H9 (cell line): ENCODE measurements at regions not wholly inside any gene's neighbourhood (a gene's known extent, or its start where the extent isn't known, plus 50 kb on each side); places are given as distances from the start of the nearest gene placed in this dataset.

Experiments used
- DNase-seq: peaks from one replicate; pipeline ENCODE4 v3.0.0-alpha.2; 2017
- H2AFZ ChIP-seq: one replicate; pipeline ENCODE4 v1.6.1; 2013; ENCODE audit warnings: mild to moderate bottlenecking, low read length, control low read depth, moderate library complexity
- H2AK5ac ChIP-seq: 2 replicates; pipeline ENCODE4 v1.6.1; 2013; ENCODE audit warnings: low read length, control low read depth, mixed read lengths; ENCODE audit not compliant: insufficient read length
- H2BK120ac ChIP-seq: one replicate; pipeline ENCODE4 v1.6.1; 2013; ENCODE audit warnings: low read depth, mild to moderate bottlenecking, low read length, control low read depth, inconsistent platforms; ENCODE audit not compliant: poor library complexity, severe bottlenecking
- H2BK12ac ChIP-seq: 2 replicates; pipeline ENCODE4 v1.6.1; 2013; ENCODE audit warnings: low read length, control low read depth, mixed read lengths, low read depth; ENCODE audit not compliant: insufficient read length
- H2BK15ac ChIP-seq: 2 replicates; pipeline ENCODE4 v1.6.1; 2013; ENCODE audit warnings: low read depth, low read length, control low read depth
- H2BK20ac ChIP-seq: one replicate; pipeline ENCODE4 v1.6.1; 2013; ENCODE audit warnings: low read depth, mild to moderate bottlenecking, low read length, control low read depth, inconsistent platforms; ENCODE audit not compliant: poor library complexity, severe bottlenecking
- H2BK5ac ChIP-seq: 2 replicates; pipeline ENCODE4 v1.6.1; 2013; ENCODE audit warnings: low read length, control low read depth, mixed read lengths; ENCODE audit not compliant: insufficient read length
- H3K14ac ChIP-seq: 2 replicates; pipeline ENCODE4 v1.6.1; 2013; ENCODE audit warnings: low read length, control low read depth; ENCODE audit not compliant: insufficient read depth
- H3K18ac ChIP-seq: 2 replicates; pipeline ENCODE4 v1.6.1; 2013; ENCODE audit warnings: low read depth, mild to moderate bottlenecking, mixed read lengths, low read length, control low read depth; ENCODE audit not compliant: insufficient read length
- H3K23ac ChIP-seq: 2 replicates; pipeline ENCODE4 v1.6.1; 2013; ENCODE audit warnings: low read length, control low read depth, mixed read lengths, low read depth; ENCODE audit not compliant: insufficient read length
- H3K23me2 ChIP-seq: 2 replicates; pipeline ENCODE4 v1.6.1; 2013; ENCODE audit warnings: low read depth, mild to moderate bottlenecking, mixed read lengths, low read length, control low read depth; ENCODE audit not compliant: insufficient read length, poor library complexity, severe bottlenecking
- H3K27ac ChIP-seq: 2 replicates; pipeline ENCODE4 v1.5.1; 2013; ENCODE audit warnings: low read length, control low read depth, mixed read lengths, low read depth; ENCODE audit not compliant: insufficient read length
- H3K27me3 ChIP-seq: 2 replicates; pipeline ENCODE4 v1.6.1; 2013; ENCODE audit warnings: low read length, control low read depth, inconsistent platforms; ENCODE audit not compliant: insufficient read depth
- H3K4ac ChIP-seq: 2 replicates; pipeline ENCODE4 v1.6.1; 2013; ENCODE audit warnings: low read depth, mild to moderate bottlenecking, control low read depth, inconsistent platforms, low read length, moderate library complexity
- H3K4me1 ChIP-seq: 2 replicates; pipeline ENCODE4 v1.6.1; 2013; ENCODE audit warnings: low read length, control low read depth, inconsistent platforms; ENCODE audit not compliant: insufficient read depth
- H3K4me2 ChIP-seq: 2 replicates; pipeline ENCODE4 v1.6.1; 2013; ENCODE audit warnings: low read length, control low read depth, mixed read lengths; ENCODE audit not compliant: insufficient read length, insufficient read depth
- H3K56ac ChIP-seq: 2 replicates; pipeline ENCODE4 v1.6.1; 2013; ENCODE audit warnings: low read depth, mild to moderate bottlenecking, mixed read lengths, low read length, control low read depth; ENCODE audit not compliant: insufficient read length
- H3K79me1 ChIP-seq: 2 replicates; pipeline ENCODE4 v1.6.1; 2013; ENCODE audit warnings: low read depth, mild to moderate bottlenecking, moderate library complexity, low read length, control low read depth, inconsistent platforms; ENCODE audit not compliant: insufficient read depth, poor library complexity, severe bottlenecking
- H3K79me2 ChIP-seq: 2 replicates; pipeline ENCODE4 v1.6.1; 2013; ENCODE audit warnings: low read length, control low read depth, inconsistent platforms; ENCODE audit not compliant: insufficient read depth
- H3K9ac ChIP-seq: 2 replicates; pipeline ENCODE4 v1.6.1; 2013; ENCODE audit warnings: low read length, control low read depth, mixed read lengths; ENCODE audit not compliant: insufficient read length; ENCODE audit errors: extremely low read depth
- H3K9me3 ChIP-seq: one replicate; pipeline ENCODE4 v1.6.1; 2013; ENCODE audit warnings: low read depth, low read length, inconsistent platforms; ENCODE audit not compliant: control insufficient read depth
- H3T11ph ChIP-seq: one replicate; pipeline ENCODE4 v1.6.1; 2013; ENCODE audit warnings: mild to moderate bottlenecking, low read length, control low read depth, inconsistent platforms
- H4K20me1 ChIP-seq: one replicate; pipeline ENCODE4 v1.6.1; 2013; ENCODE audit not compliant: control insufficient read depth, insufficient read length, insufficient read depth
- H4K5ac ChIP-seq: 2 replicates; pipeline ENCODE4 v1.6.1; 2013; ENCODE audit warnings: low read depth, mild to moderate bottlenecking, mixed read lengths, low read length, control low read depth; ENCODE audit not compliant: insufficient read length
- H4K8ac ChIP-seq: replicated peaks from 2 replicates; pipeline ENCODE4 v1.6.1; 2013; ENCODE audit warnings: low read length, control low read depth, mixed read lengths, low read depth; ENCODE audit not compliant: insufficient read length
- H4K91ac ChIP-seq: 2 replicates; pipeline ENCODE4 v1.6.1; 2013; ENCODE audit warnings: low read depth, mild to moderate bottlenecking, moderate library complexity, mixed read lengths, low read length, control low read depth; ENCODE audit not compliant: insufficient read length
- H3K27ac Mint-ChIP-seq, 3 experiments: 2 replicates in 2 of 3; 3 replicates in 1 of 3; pipeline ENCODE4 v1.8.0; 2020 to 2021; ENCODE audit warnings: mixed read lengths in 3 of 3, mild to moderate bottlenecking in 1 of 3, moderate library complexity in 1 of 3
- H3K27me3 Mint-ChIP-seq: 2 replicates; pipeline ENCODE4 v1.8.0; 2021; ENCODE audit warnings: low read depth, mild to moderate bottlenecking, moderate library complexity, mixed read lengths
- H3K36me3 Mint-ChIP-seq, 3 experiments: 2 replicates in 2 of 3; 3 replicates in 1 of 3; pipeline ENCODE4 v1.8.0; 2020 to 2021; ENCODE audit warnings: low read depth in 3 of 3, mixed read lengths in 3 of 3; ENCODE audit not compliant: insufficient read depth in 1 of 3
- H3K4me1 Mint-ChIP-seq, 2 experiments: 2 replicates each; pipeline ENCODE4 v1.8.0; 2020; ENCODE audit warnings: mixed read lengths in 2 of 2
- H3K4me3 Mint-ChIP-seq, 2 experiments: 2 replicates in 1 of 2; 3 replicates in 1 of 2; pipeline ENCODE4 v1.8.0; 2020 to 2021; ENCODE audit warnings: mild to moderate bottlenecking in 2 of 2, mixed read lengths in 2 of 2, moderate library complexity in 1 of 2
- H3K9me3 Mint-ChIP-seq, 2 experiments: 2 replicates in 1 of 2; 3 replicates in 1 of 2; pipeline ENCODE4 v1.8.0; 2020; ENCODE audit warnings: mild to moderate bottlenecking in 2 of 2, mixed read lengths in 2 of 2, moderate library complexity in 1 of 2
- CTCF ChIP-seq: fragments of 200-600 bp; sonication (generic); conservative IDR thresholded peaks from 3 replicates; pipeline ENCODE4 v1.8.0; 2021; ENCODE audit warnings: antibody characterized with exemption, mild to moderate bottlenecking
- WGBS: extraction: QIAGEN DNeasy Blood & Tissue Kit; methylation state at CpG from one replicate; pipeline ENCODE4 v1.1.7; 2013; ENCODE audit warnings: missing lambda C conversion rate, low lambda C conversion rate, mixed read lengths; ENCODE audit not compliant: insufficient read length; ENCODE audit errors: extremely low coverage; 5-methylcytosine and 5-hydroxymethylcytosine counted together

- no peak overlapping the region for H2AK5ac ChIP-seq
- no peak overlapping the region for H4K8ac ChIP-seq
- H3K27me3 ChIP-seq: no peaks in the 10 kb centered on the region
- Mint-ChIP-seq H3K4me1 (peaks cover 11 to 16% of the 10 kb centered on the region in 2 experiments), H3K27ac (no peak overlapping the region), H3K9me3 (no peaks in the 10 kb centered on the region), H3K4me3 (no peak overlapping the region), H3K27me3 (no peaks in the 10 kb centered on the region; the same call in 1 of the 2 replicates), H3K36me3 (no peaks in the 10 kb centered on the region)
- H3K4me2 ChIP-seq: no peak overlapping the region
- H3K4ac ChIP-seq: no peak overlapping the region
- no peaks in the 10 kb centered on the region for H3K9me3 ChIP-seq
- H2AFZ ChIP-seq: no peak overlapping the region
- no peak overlapping the region for H3K14ac ChIP-seq
- no peaks in the 10 kb centered on the region for H3K79me2 ChIP-seq
- WGBS: no CpG with 5 or more reads among the region's 5 CpGs
- H3T11ph ChIP-seq: no peak overlapping the region
- no peaks in the 10 kb centered on the region for H3K23me2 ChIP-seq
- DNase-seq: no peak
- no peak overlapping the region for H2BK15ac ChIP-seq
- H3K27ac ChIP-seq: no peak overlapping the region
- H4K91ac ChIP-seq: no peak overlapping the region
- H3K9ac ChIP-seq: no peak overlapping the region
- no peaks in the 10 kb centered on the region for H4K20me1 ChIP-seq
- H2BK20ac ChIP-seq: no peak overlapping the region
- H3K56ac ChIP-seq: no peak overlapping the region
- no peak overlapping the region for H2BK12ac ChIP-seq
- H3K4me1 ChIP-seq: no peaks in the 10 kb centered on the region
- no peaks in the 10 kb centered on the region for H3K79me1 ChIP-seq
- no peak overlapping the region for H3K18ac ChIP-seq
- H2BK5ac ChIP-seq: no peak overlapping the region
- no peak; the same call in 2 of the 3 replicates for TF ChIP-seq CTCF
- H2BK120ac ChIP-seq: no peak overlapping the region
- no peak overlapping the region for H4K5ac ChIP-seq
- no peak overlapping the region for H3K23ac ChIP-seq
Measured at GRCh38 chr13:104132849-104133248, 1066.6 kb upstream of the SLC10A2 start.
